ENCODE measurements at regions not wholly inside any gene's neighbourhood (a gene's known extent, or its start where the extent isn't known, plus 50 kb on each side); places are given as distances from the start of the nearest gene placed in this dataset.

GRCh38 chr2:220166616-220167015, 539.2 kb downstream of the SLC4A3 start:
- no peak for TF ChIP-seq FOXK2 (IDR thresholded peaks at IDR 0.05)
- TF ChIP-seq REST (IDR thresholded peaks at IDR 0.05; ENCODE audit: borderline replicate concordance in 1 of 2, low read depth in 1 of 2, low read length in 2 of 2) = no peak
- no peak for TF ChIP-seq PRDM4 (CRISPR knock-in tag; IDR thresholded peaks at IDR 0.05; ENCODE audit: borderline replicate concordance)
- no peak for TF ChIP-seq ZNF850 (CRISPR knock-in tag; conservative IDR thresholded peaks at IDR 0.05)
- TF ChIP-seq, protein P1, sequence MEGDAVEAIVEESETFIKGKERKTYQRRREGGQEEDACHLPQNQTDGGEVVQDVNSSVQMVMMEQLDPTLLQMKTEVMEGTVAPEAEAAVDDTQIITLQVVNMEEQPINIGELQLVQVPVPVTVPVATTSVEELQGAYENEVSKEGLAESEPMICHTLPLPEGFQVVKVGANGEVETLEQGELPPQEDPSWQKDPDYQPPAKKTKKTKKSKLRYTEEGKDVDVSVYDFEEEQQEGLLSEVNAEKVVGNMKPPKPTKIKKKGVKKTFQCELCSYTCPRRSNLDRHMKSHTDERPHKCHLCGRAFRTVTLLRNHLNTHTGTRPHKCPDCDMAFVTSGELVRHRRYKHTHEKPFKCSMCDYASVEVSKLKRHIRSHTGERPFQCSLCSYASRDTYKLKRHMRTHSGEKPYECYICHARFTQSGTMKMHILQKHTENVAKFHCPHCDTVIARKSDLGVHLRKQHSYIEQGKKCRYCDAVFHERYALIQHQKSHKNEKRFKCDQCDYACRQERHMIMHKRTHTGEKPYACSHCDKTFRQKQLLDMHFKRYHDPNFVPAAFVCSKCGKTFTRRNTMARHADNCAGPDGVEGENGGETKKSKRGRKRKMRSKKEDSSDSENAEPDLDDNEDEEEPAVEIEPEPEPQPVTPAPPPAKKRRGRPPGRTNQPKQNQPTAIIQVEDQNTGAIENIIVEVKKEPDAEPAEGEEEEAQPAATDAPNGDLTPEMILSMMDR (CRISPR knock-in tag; IDR thresholded peaks at IDR 0.05) = no peak
- TF ChIP-seq FOSL2 (CRISPR knock-in tag; IDR thresholded peaks at IDR 0.05) = no peak
- no peak for TF ChIP-seq ZIK1 (CRISPR knock-in tag; IDR thresholded peaks at IDR 0.05; ENCODE audit: borderline replicate concordance, low read depth)
- no peak for TF ChIP-seq ZNF430 (CRISPR knock-in tag; IDR thresholded peaks at IDR 0.05)
- TF ChIP-seq, protein P2, sequence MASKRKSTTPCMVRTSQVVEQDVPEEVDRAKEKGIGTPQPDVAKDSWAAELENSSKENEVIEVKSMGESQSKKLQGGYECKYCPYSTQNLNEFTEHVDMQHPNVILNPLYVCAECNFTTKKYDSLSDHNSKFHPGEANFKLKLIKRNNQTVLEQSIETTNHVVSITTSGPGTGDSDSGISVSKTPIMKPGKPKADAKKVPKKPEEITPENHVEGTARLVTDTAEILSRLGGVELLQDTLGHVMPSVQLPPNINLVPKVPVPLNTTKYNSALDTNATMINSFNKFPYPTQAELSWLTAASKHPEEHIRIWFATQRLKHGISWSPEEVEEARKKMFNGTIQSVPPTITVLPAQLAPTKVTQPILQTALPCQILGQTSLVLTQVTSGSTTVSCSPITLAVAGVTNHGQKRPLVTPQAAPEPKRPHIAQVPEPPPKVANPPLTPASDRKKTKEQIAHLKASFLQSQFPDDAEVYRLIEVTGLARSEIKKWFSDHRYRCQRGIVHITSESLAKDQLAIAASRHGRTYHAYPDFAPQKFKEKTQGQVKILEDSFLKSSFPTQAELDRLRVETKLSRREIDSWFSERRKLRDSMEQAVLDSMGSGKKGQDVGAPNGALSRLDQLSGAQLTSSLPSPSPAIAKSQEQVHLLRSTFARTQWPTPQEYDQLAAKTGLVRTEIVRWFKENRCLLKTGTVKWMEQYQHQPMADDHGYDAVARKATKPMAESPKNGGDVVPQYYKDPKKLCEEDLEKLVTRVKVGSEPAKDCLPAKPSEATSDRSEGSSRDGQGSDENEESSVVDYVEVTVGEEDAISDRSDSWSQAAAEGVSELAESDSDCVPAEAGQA (IDR thresholded peaks at IDR 0.05; ENCODE audit: low read depth) = no peak
- TF ChIP-seq, protein P2 (CRISPR knock-in tag; IDR thresholded peaks at IDR 0.05; ENCODE audit: borderline replicate concordance) = no peak
- TF ChIP-seq KLF9 (CRISPR knock-in tag; IDR thresholded peaks at IDR 0.05; ENCODE audit: low read depth) = no peak
- TF ChIP-seq USF2 (IDR thresholded peaks at IDR 0.05; ENCODE audit: low read depth, low read length) = no peak
- no peak for TF ChIP-seq USF2 (CRISPR knock-in tag; IDR thresholded peaks at IDR 0.05; ENCODE audit: borderline replicate concordance)
